HG02885 (cell line): ENCODE measurements at regions not wholly inside any gene's neighbourhood (a gene's known extent, or its start where the extent isn't known, plus 50 kb on each side); places are given as distances from the start of the nearest gene placed in this dataset.
"Not testable (repeated sequence)": the region's sequence is repeated elsewhere in the genome, so short reads cannot be mapped to it uniquely, and the experiment has no call there.

Experiments used
- ATAC-seq: cut with Tn5 transposase; IDR thresholded peaks from one replicate; pipeline ENCODE4 v1.9.1; 2021; ENCODE audit warnings: mild to moderate bottlenecking; ENCODE audit not compliant: unreplicated experiment, poor library complexity

GRCh38 chr2:16090650-16091575, 150.6 kb downstream of the MYCN start:
- no peak for ATAC-seq

GRCh38 chr2:16089491-16089890, 149.1 kb downstream of the MYCN start:
- not testable (repeated sequence) for ATAC-seq

- no peak for ATAC-seq
These were observed 148.4 kb downstream of the MYCN start for GRCh38 chr2:16088802-16089112.

GRCh38 chr2:16088035-16088801, 147.9 kb downstream of the MYCN start:
- no peak for ATAC-seq

- ATAC-seq = not testable (repeated sequence)
These were observed 145.8 kb downstream of the MYCN start for GRCh38 chr2:16086136-16086535.

GRCh38 chr2:16085073-16085472, 144.7 kb downstream of the MYCN start:
- ATAC-seq = no peak

GRCh38 chr2:16084274-16084673, 143.9 kb downstream of the MYCN start:
- no peak for ATAC-seq

GRCh38 chr2:16082276-16082675, 141.9 kb downstream of the MYCN start:
- ATAC-seq = no peak

- no peak for ATAC-seq
These were observed 141.2 kb downstream of the MYCN start for GRCh38 chr2:16081316-16082200.

GRCh38 chr2:16080516-16080915, 140.2 kb downstream of the MYCN start:
- ATAC-seq = no peak

GRCh38 chr2:16080071-16080470, 139.7 kb downstream of the MYCN start:
- no peak for ATAC-seq

GRCh38 chr2:16079637-16080036, 139.3 kb downstream of the MYCN start:
- ATAC-seq = no peak

GRCh38 chr2:16077601-16078000, 137.3 kb downstream of the MYCN start:
- ATAC-seq = no peak

GRCh38 chr2:16076911-16077310, 136.6 kb downstream of the MYCN start:
- ATAC-seq = no peak

- no peak for ATAC-seq
These were observed 135.0 kb downstream of the MYCN start for GRCh38 chr2:16075045-16076012.

GRCh38 chr2:16073921-16074425, 133.6 kb downstream of the MYCN start:
- no peak for ATAC-seq

GRCh38 chr2:16073471-16073870, 133.1 kb downstream of the MYCN start:
- no peak for ATAC-seq

GRCh38 chr2:16072638-16073290, 132.4 kb downstream of the MYCN start:
- ATAC-seq = no peak
